ENCODE measurements at regions not wholly inside any gene's neighbourhood (a gene's known extent, or its start where the extent isn't known, plus 50 kb on each side); places are given as distances from the start of the nearest gene placed in this dataset.

- no peak for DNase-seq (ENCODE audit: low spot score)
These were observed 280.5 kb upstream of the JAG1 start for GRCh38 chr20:10954137-10954840.

- DNase-seq (ENCODE audit: low spot score), result no peak
These were observed 281.2 kb upstream of the JAG1 start for GRCh38 chr20:10954908-10955580.

- DNase-seq (ENCODE audit: low spot score), result no peak
These were observed 284.5 kb upstream of the JAG1 start for GRCh38 chr20:10958279-10958678.

GRCh38 chr20:10960416-10960815 lies 286.6 kb upstream of the JAG1 start:
- DNase-seq (ENCODE audit: low spot score), result no peak

GRCh38 chr20:10961651-10962288 lies 288.0 kb upstream of the JAG1 start:
- DNase-seq (ENCODE audit: low spot score), result no peak

- DNase-seq (ENCODE audit: low spot score), result no peak
These were observed 289.1 kb upstream of the JAG1 start for GRCh38 chr20:10962937-10963336.

- DNase-seq (ENCODE audit: low spot score), result no peak
These were observed 290.0 kb upstream of the JAG1 start for GRCh38 chr20:10963717-10964266.

GRCh38 chr20:10965936-10966470 lies 292.2 kb upstream of the JAG1 start:
- DNase-seq (ENCODE audit: low spot score), result no peak

GRCh38 chr20:10970109-10970508 lies 296.3 kb upstream of the JAG1 start:
- DNase-seq (ENCODE audit: low spot score), result no peak

- DNase-seq (ENCODE audit: low spot score), result no peak
These were observed 297.3 kb upstream of the JAG1 start for GRCh38 chr20:10971096-10971495.

- no peak for DNase-seq (ENCODE audit: low spot score)
These were observed 298.5 kb upstream of the JAG1 start for GRCh38 chr20:10972219-10972860.

- no peak for DNase-seq (ENCODE audit: low spot score)
These were observed 302.3 kb upstream of the JAG1 start for GRCh38 chr20:10976051-10976450.

- no peak for DNase-seq (ENCODE audit: low spot score)
These were observed 304.4 kb upstream of the JAG1 start for GRCh38 chr20:10978019-10978702.

GRCh38 chr20:10978713-10979112 lies 304.9 kb upstream of the JAG1 start:
- DNase-seq (ENCODE audit: low spot score), result no peak

GRCh38 chr20:10982692-10983091 lies 308.9 kb upstream of the JAG1 start:
- no peak for DNase-seq (ENCODE audit: low spot score)

GRCh38 chr20:10984294-10984693 lies 310.5 kb upstream of the JAG1 start:
- DNase-seq (ENCODE audit: low spot score), result no peak

- DNase-seq (ENCODE audit: low spot score), result no peak
These were observed 311.1 kb upstream of the JAG1 start for GRCh38 chr20:10984913-10985312.

- DNase-seq (ENCODE audit: low spot score), result no peak
These were observed 311.7 kb upstream of the JAG1 start for GRCh38 chr20:10985536-10985935.

- no peak for DNase-seq (ENCODE audit: low spot score)
These were observed 312.8 kb upstream of the JAG1 start for GRCh38 chr20:10986586-10986985.

GRCh38 chr20:10987651-10988383 lies 314.0 kb upstream of the JAG1 start:
- no peak for DNase-seq (ENCODE audit: low spot score)

Measured in pons (tissue), 1 donor.